Fibroblast of the aortic adventitia (primary cell): ENCODE measurements at regions not wholly inside any gene's neighbourhood (a gene's known extent, or its start where the extent isn't known, plus 50 kb on each side); places are given as distances from the start of the nearest gene placed in this dataset.

Experiments used
- DNase-seq: peaks from one replicate; pipeline ENCODE4 v3.0.0-alpha.2; 2010; ENCODE audit warnings: low read depth
- H3K4me3 ChIP-seq: 2 replicates; pipeline ENCODE4 v1.5.1; 2011; ENCODE audit warnings: low read depth, mild to moderate bottlenecking, control low read depth, low read length, moderate library complexity
- CTCF ChIP-seq: IDR thresholded peaks from 2 replicates; pipeline ENCODE4 v1.5.1; 2011; ENCODE audit warnings: mild to moderate bottlenecking, low read length, control low read depth, inconsistent platforms; ENCODE audit not compliant: insufficient read depth

- no peak for DNase-seq
- TF ChIP-seq CTCF: no peak
- H3K4me3 ChIP-seq: no peak overlapping the region
Measured at GRCh38 chr6:159360306-159360705, 191.1 kb downstream of the FNDC1 start.

GRCh38 chr6:159359581-159360297 is 190.5 kb downstream of the FNDC1 start:
- DNase-seq: no peak
- TF ChIP-seq CTCF: no peak
- H3K4me3 ChIP-seq: no peak overlapping the region

GRCh38 chr6:159358562-159358961 is 189.4 kb downstream of the FNDC1 start:
- TF ChIP-seq CTCF: no peak
- DNase-seq: no peak
- H3K4me3 ChIP-seq: no peak overlapping the region

- no peak overlapping the region for H3K4me3 ChIP-seq
- DNase-seq: no peak
- TF ChIP-seq CTCF: no peak
Measured at GRCh38 chr6:159357211-159357915, 188.2 kb downstream of the FNDC1 start.

GRCh38 chr6:159353193-159353592 is 184.0 kb downstream of the FNDC1 start:
- no peak for DNase-seq
- TF ChIP-seq CTCF: no peak
- H3K4me3 ChIP-seq: no peak overlapping the region

- no peak overlapping the region for H3K4me3 ChIP-seq
- no peak for DNase-seq
- no peak for TF ChIP-seq CTCF
Measured at GRCh38 chr6:159351707-159352106, 182.5 kb downstream of the FNDC1 start.
